GM12878 (cell line): ENCODE measurements at regions not wholly inside any gene's neighbourhood (a gene's known extent, or its start where the extent isn't known, plus 50 kb on each side); places are given as distances from the start of the nearest gene placed in this dataset.

Experiments used
- ATAC-seq: fragments of 200-7000 bp; cut with Tn5 transposase; 3 replicates; pipeline ENCODE4 v1.9.1; 2020; ENCODE audit warnings: mild to moderate bottlenecking, moderate library complexity
- BruUV-seq: library from RNA; stranded (reverse); fragments of 400-500 nt; replicated peaks from 2 replicates; lab custom pipeline; 2021; lab: Mats Ljungman, UMichigan
- CTCF ChIA-PET: fragments of 300-600 bp; sonication (Branson Sonifier 250); formaldehyde crosslinking; extraction: SDS; loops from one replicate; lab custom pipeline; 2021; ENCODE audit warnings: inconsistent platforms; lab: Yijun Ruan, JAX
- POLR2A ChIA-PET: fragments of 350-600 bp; formaldehyde crosslinking; extraction: SDS; loops from one replicate; lab custom pipeline; 2021; ENCODE audit warnings: inconsistent platforms; lab: Charles Lee
- RAD21 ChIA-PET: fragments of 300-600 bp; sonication (Branson Sonifier 250); formaldehyde crosslinking; loops from one replicate; lab custom pipeline; 2023; ENCODE audit warnings: antibody characterized with exemption; ENCODE audit not compliant: unreplicated experiment; lab: Charles Lee
- SMC1A ChIA-PET: fragments of 300-600 bp; sonication (Branson Sonifier 250); formaldehyde crosslinking; loops from one replicate; lab custom pipeline; 2023; ENCODE audit not compliant: unreplicated experiment, uncharacterized antibody; lab: Charles Lee
- DNase-seq: peaks from one replicate; pipeline ENCODE4 v3.0.0-alpha.2; 2011; ENCODE audit warnings: low read depth, low spot score
- FAIRE-seq: peaks from 3 replicates; lab custom pipeline; 2011; peaks lifted over from hg19 to GRCh38; lab: Jason Lieb, UNC
- H2AFZ ChIP-seq: 2 replicates; pipeline ENCODE4 v1.6.0; 2011; ENCODE audit warnings: low read depth, low read length, control low read depth; ENCODE audit not compliant: control insufficient read depth
- H3K27ac ChIP-seq: 2 replicates; pipeline ENCODE4 v1.5.1; 2011; ENCODE audit warnings: control low read depth; ENCODE audit not compliant: control insufficient read depth, insufficient read depth
- H3K27me3 ChIP-seq, 2 experiments: replicated peaks in 1 of 2; 2 replicates each; pipeline versions ENCODE4 v1.6.0 to v1.6.1; 2011; ENCODE audit warnings: low read length in 1 of 2; ENCODE audit not compliant: control insufficient read depth in 2 of 2, insufficient read depth in 2 of 2
- H3K36me3 ChIP-seq, 2 experiments: 2 replicates each; pipeline ENCODE4 v1.5.1; 2011; ENCODE audit warnings: low read length in 1 of 2; ENCODE audit not compliant: control insufficient read depth in 2 of 2, insufficient read depth in 2 of 2
- H3K4me1 ChIP-seq: 2 replicates; pipeline ENCODE4 v1.6.1; 2011; ENCODE audit warnings: mild to moderate bottlenecking, low read length, moderate library complexity, mixed read lengths; ENCODE audit not compliant: control insufficient read depth, insufficient read depth
- H3K4me2 ChIP-seq: 2 replicates; pipeline ENCODE4 v1.6.0; 2011; ENCODE audit warnings: control low read depth; ENCODE audit not compliant: control insufficient read depth, insufficient read depth
- H3K4me3 ChIP-seq: fragments of 200-600 bp; sonication (generic); 2 replicates; pipeline ENCODE4 v1.5.1; 2016
- H3K79me2 ChIP-seq: 2 replicates; pipeline ENCODE4 v1.6.0; 2011; ENCODE audit warnings: low read length; ENCODE audit not compliant: control insufficient read depth, insufficient read depth
- H3K9ac ChIP-seq: 2 replicates; pipeline ENCODE4 v1.8.0; 2011; ENCODE audit warnings: low read length, control low read depth, mixed read lengths; ENCODE audit not compliant: control insufficient read depth, insufficient read depth
- H3K9me3 ChIP-seq: replicated peaks from 3 replicates; pipeline ENCODE4 v1.5.1; 2011; ENCODE audit warnings: mild to moderate bottlenecking, low read length; ENCODE audit not compliant: control insufficient read depth, insufficient read depth
- H4K20me1 ChIP-seq: 2 replicates; pipeline ENCODE4 v1.6.0; 2011; ENCODE audit not compliant: control insufficient read depth, insufficient read depth
- BACH1 ChIP-seq: fragments of 450-650 bp; IDR thresholded peaks from 2 replicates; pipeline ENCODE4 v1.6.1; 2017; ENCODE audit warnings: mild to moderate bottlenecking, borderline replicate concordance
- BCL11A ChIP-seq: IDR thresholded peaks from 2 replicates; pipeline ENCODE4 v1.6.1; 2011; ENCODE audit warnings: low read depth, low read length
- DPF2 ChIP-seq: fragments of 450-650 bp; IDR thresholded peaks from 2 replicates; pipeline ENCODE4 v1.6.1; 2017; ENCODE audit warnings: mild to moderate bottlenecking
- IRF4 ChIP-seq: IDR thresholded peaks from 2 replicates; pipeline ENCODE4 v1.6.1; 2011; ENCODE audit warnings: low read depth, low read length
- KAT2A ChIP-seq: conservative IDR thresholded peaks from 2 replicates; pipeline ENCODE4 v1.6.1; 2011; ENCODE audit warnings: low read depth, low read length; ENCODE audit not compliant: control insufficient read depth
- MTA2 ChIP-seq: fragments of 450-650 bp; IDR thresholded peaks from 2 replicates; pipeline ENCODE4 v1.6.1; 2016; ENCODE audit warnings: low read depth, mild to moderate bottlenecking, moderate library complexity
- MXI1 ChIP-seq: fragments of 150-350 bp; IDR thresholded peaks from 2 replicates; pipeline ENCODE4 v1.6.1; 2011; ENCODE audit warnings: low read depth, mild to moderate bottlenecking, inconsistent platforms, low read length, improper control_type of control experiment
- PAX5 ChIP-seq: IDR thresholded peaks from 2 replicates; pipeline ENCODE4 v1.6.1; 2011; ENCODE audit warnings: low read depth, low read length, borderline replicate concordance
- PAX8 ChIP-seq: fragments of 450-650 bp; IDR thresholded peaks from 2 replicates; pipeline ENCODE4 v1.6.1; 2017; ENCODE audit warnings: mild to moderate bottlenecking, moderate library complexity
- POLR2AphosphoS2 ChIP-seq: IDR thresholded peaks from 2 replicates; pipeline ENCODE4 v1.6.1; 2011; ENCODE audit warnings: low read depth, mild to moderate bottlenecking, low read length, improper control_type of control experiment, moderate library complexity
- POLR2AphosphoS5 ChIP-seq: IDR thresholded peaks from 2 replicates; pipeline ENCODE4 v1.6.1; 2011; ENCODE audit warnings: mild to moderate bottlenecking, low read length, inconsistent platforms
- RAD21 ChIP-seq: IDR thresholded peaks from 2 replicates; pipeline ENCODE4 v1.6.1; 2011; ENCODE audit warnings: mild to moderate bottlenecking, low read depth, low read length, moderate library complexity; ENCODE audit not compliant: insufficient read depth
- RCOR1 ChIP-seq: conservative IDR thresholded peaks from 2 replicates; pipeline ENCODE4 v1.6.1; 2012; ENCODE audit warnings: low read depth, low read length, improper control_type of control experiment
- SMC3 ChIP-seq: IDR thresholded peaks from 2 replicates; pipeline ENCODE4 v1.6.1; 2011; ENCODE audit warnings: low read length, improper control_type of control experiment, borderline replicate concordance
- TCF3 ChIP-seq: IDR thresholded peaks from 2 replicates; pipeline ENCODE4 v1.6.1; 2012; ENCODE audit warnings: low read depth, mild to moderate bottlenecking, low read length, borderline replicate concordance; ENCODE audit not compliant: insufficient read depth
- WRNIP1 ChIP-seq: IDR thresholded peaks from 2 replicates; pipeline ENCODE4 v1.6.1; 2011; ENCODE audit warnings: low read depth, low read length, improper control_type of control experiment, borderline replicate concordance
- WGBS: methylation state at CpG from one replicate; pipeline ENCODE4 v1.1.6; 2016; ENCODE audit warnings: low lambda C conversion rate; ENCODE audit not compliant: insufficient replicate concordance, insufficient coverage; ENCODE audit errors: missing lambda C conversion rate; 5-methylcytosine and 5-hydroxymethylcytosine counted together
- in situ Hi-C: fragments of 300-500 bp; cut with MboI; formaldehyde crosslinking; loops from 9 replicates; pipeline ENCODE4 v1.14.3; 2018; ENCODE audit warnings: mixed read lengths
- intact Hi-C: fragments of 100-400 bp; cut with micrococcal nuclease; formaldehyde crosslinking; loops from one replicate; pipeline ENCODE4 v1.14.2; 2022; ENCODE audit not compliant: unreplicated experiment
- TF ChIP-seq, protein P1 (sequence below): fragments of 450-650 bp; IDR thresholded peaks from 2 replicates; pipeline ENCODE4 v1.6.1; 2017; ENCODE audit warnings: borderline replicate concordance
- TF ChIP-seq, protein P2 (sequence below): fragments of 450-650 bp; IDR thresholded peaks from 2 replicates; pipeline ENCODE4 v1.6.1; 2016; ENCODE audit warnings: mild to moderate bottlenecking

DNA sequence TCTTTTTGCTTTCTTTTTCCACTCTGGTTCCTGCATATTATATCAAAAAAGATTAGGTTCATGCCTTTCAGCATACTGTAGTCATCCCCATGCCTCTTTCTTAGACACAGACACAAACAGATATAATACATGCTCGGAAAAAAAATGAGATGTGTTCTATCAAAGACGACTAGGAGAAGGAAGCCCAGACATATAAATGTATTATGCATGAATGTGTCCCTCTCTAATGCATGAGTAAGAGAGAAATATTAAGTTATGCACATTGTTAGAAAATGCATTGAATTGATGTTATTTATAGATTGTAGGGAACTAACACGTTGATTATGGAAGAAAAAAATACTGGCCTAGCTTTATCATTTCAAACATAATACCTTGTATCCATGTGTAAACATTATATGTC lies 252.4 kb upstream of the BCHE start:
- TF ChIP-seq KAT2A: no peak
- TF ChIP-seq RAD21: no peak
- no peak for TF ChIP-seq WRNIP1
- TF ChIP-seq TCF3: no peak
- TF ChIP-seq PAX5: no peak
- TF ChIP-seq MXI1: no peak
- TF ChIP-seq, protein P1, sequence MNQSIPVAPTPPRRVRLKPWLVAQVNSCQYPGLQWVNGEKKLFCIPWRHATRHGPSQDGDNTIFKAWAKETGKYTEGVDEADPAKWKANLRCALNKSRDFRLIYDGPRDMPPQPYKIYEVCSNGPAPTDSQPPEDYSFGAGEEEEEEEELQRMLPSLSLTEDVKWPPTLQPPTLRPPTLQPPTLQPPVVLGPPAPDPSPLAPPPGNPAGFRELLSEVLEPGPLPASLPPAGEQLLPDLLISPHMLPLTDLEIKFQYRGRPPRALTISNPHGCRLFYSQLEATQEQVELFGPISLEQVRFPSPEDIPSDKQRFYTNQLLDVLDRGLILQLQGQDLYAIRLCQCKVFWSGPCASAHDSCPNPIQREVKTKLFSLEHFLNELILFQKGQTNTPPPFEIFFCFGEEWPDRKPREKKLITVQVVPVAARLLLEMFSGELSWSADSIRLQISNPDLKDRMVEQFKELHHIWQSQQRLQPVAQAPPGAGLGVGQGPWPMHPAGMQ: no peak
- no peak for TF ChIP-seq DPF2
- no peak for TF ChIP-seq RCOR1
- TF ChIP-seq, protein P2, sequence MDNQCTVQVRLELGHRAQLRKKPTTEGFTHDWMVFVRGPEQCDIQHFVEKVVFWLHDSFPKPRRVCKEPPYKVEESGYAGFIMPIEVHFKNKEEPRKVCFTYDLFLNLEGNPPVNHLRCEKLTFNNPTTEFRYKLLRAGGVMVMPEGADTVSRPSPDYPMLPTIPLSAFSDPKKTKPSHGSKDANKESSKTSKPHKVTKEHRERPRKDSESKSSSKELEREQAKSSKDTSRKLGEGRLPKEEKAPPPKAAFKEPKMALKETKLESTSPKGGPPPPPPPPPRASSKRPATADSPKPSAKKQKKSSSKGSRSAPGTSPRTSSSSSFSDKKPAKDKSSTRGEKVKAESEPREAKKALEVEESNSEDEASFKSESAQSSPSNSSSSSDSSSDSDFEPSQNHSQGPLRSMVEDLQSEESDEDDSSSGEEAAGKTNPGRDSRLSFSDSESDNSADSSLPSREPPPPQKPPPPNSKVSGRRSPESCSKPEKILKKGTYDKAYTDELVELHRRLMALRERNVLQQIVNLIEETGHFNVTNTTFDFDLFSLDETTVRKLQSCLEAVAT: no peak
- TF ChIP-seq SMC3: no peak
- TF ChIP-seq PAX8: no peak
- no peak for TF ChIP-seq IRF4
- TF ChIP-seq POLR2AphosphoS2: no peak
- TF ChIP-seq POLR2AphosphoS5: no peak
- no peak for TF ChIP-seq MTA2
- TF ChIP-seq BCL11A: no peak
- TF ChIP-seq BACH1: no peak
- H3K9ac ChIP-seq: no peak overlapping the region
- in situ Hi-C loops: no loop called here
- H3K27ac ChIP-seq: no peak overlapping the region
- no peak overlapping the region for H3K4me2 ChIP-seq
- ChIA-PET CTCF (no interaction called here), POLR2A (no interaction called here), SMC1A (no interaction called here), RAD21 (no interaction called here)
- 2% methylated on average over 3 of the region's 3 CpGs for WGBS
- no peak for DNase-seq
- H3K9me3 ChIP-seq: no peaks in the 10 kb centered on the region
- no peaks in the 10 kb centered on the region for H4K20me1 ChIP-seq
- no peaks in the 10 kb centered on the region for H3K4me1 ChIP-seq
- no peak for FAIRE-seq
- no peaks in the 10 kb centered on the region for H3K27me3 ChIP-seq
- BruUV-seq: no TSS peak
- no peaks in the 10 kb centered on the region for H3K79me2 ChIP-seq
- intact Hi-C loops: no loop called here
- no peak for ATAC-seq
- H2AFZ ChIP-seq: no peak overlapping the region
- H3K4me3 ChIP-seq: no peak overlapping the region
- no peaks in the 10 kb centered on the region for H3K36me3 ChIP-seq
